ENCODE measurements at regions not wholly inside any gene's neighbourhood (a gene's known extent, or its start where the extent isn't known, plus 50 kb on each side); places are given as distances from the start of the nearest gene placed in this dataset.

DNA sequence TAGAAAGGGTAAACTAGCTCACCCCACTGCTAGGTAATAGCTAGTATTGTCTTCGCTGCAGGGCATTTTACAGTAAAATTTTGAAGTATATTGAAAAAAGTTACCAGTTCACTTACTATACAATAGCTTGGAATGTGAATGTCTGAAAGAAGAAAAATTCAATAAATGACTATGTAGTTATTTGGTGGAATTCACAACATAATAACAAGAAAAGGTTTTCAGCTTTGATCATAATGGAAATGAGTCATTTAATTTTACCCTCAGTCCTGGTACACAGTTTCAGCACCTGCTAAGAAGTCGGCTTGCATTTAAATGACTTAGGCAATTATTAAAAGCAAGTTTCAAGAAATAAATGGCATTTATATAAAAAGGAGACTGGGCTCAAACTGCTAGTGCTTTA, 90.4 kb downstream of the NUP35 start:
- no peak for ATAC-seq
- no peak for DNase-seq (ENCODE audit: low spot score)
- intact Hi-C loops (cut with DNase I), result no loop called here

DNA sequence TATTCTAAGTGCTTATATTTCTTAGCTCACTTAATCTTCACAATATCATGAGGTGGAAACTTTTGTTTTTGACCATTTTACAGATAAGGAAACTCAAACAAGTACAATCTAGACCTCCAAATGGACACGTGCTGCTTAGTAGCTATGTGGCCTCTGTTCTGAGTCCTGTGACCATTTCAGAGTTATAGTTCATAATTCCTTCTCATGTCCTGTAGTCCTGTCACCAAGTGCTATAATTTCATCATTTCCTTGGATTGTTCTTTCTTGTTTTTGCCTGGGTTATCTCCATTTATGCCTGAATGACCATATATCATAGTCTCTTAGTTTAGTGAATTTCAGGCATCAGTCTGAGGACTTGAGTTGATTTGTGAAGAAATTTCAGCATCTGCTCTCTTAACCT, 91.7 kb downstream of the NUP35 start:
- ATAC-seq, result no peak
- intact Hi-C loops (cut with DNase I), result no loop called here
- no peak for DNase-seq (ENCODE audit: low spot score)

GRCh38 chr2:183219888-183220287, 95.6 kb downstream of the NUP35 start:
- ATAC-seq (no peak), DNase-seq (ENCODE audit: low spot score) (no peak)
- intact Hi-C loops (cut with DNase I), result no loop called here

GRCh38 chr2:183222751-183223150, 98.5 kb downstream of the NUP35 start:
- intact Hi-C loops (cut with DNase I), result no loop called here
- no peak for DNase-seq (ENCODE audit: low spot score)

DNA sequence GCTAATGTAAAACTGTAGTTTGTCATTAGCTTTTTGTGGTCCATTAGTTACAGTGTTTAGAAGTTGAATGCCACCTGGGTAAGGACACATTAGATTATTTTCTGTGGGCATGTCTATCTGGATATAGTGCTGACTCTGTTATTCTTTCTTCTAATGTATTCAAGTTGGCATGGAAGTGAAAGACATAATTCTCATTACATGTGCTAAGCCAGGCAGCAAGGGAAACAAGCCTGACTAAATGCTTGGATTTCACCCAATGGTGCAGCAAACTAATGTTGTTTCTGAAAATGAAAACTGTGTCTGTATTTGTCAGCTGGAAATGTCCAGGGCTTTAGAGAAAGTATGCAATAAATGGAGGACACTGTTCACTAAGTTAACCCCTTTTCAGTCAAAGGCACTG, 100.7 kb downstream of the NUP35 start:
- no peak for ATAC-seq
- DNase-seq (ENCODE audit: low spot score), result no peak
- intact Hi-C loops (cut with DNase I), result no loop called here

More at GRCh38 chr2:183222751-183223150, 98.5 kb downstream of the NUP35 start:
- no peak for ATAC-seq

DNA sequence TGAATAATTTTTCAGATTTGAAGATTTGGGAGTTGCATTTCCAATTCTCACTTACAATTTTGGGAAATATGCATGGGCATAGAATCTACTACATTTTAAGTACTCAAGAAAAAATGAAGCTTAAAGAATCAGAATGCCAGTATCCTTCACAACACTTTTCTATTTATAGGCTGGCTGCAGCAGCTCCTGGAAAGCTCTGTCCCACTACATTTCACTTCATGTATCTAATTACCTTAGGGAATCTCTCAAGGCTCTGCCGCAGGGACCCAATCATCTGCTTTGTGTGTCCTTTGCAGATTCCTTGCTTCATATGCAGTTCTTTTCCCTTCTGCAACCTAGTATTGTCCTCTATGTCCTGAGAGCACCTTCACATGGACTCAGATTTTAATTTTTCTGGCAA, 102.9 kb downstream of the NUP35 start:
- ATAC-seq (no peak), DNase-seq (ENCODE audit: low spot score) (no peak)
- intact Hi-C loops (cut with DNase I), result no loop called here

DNA sequence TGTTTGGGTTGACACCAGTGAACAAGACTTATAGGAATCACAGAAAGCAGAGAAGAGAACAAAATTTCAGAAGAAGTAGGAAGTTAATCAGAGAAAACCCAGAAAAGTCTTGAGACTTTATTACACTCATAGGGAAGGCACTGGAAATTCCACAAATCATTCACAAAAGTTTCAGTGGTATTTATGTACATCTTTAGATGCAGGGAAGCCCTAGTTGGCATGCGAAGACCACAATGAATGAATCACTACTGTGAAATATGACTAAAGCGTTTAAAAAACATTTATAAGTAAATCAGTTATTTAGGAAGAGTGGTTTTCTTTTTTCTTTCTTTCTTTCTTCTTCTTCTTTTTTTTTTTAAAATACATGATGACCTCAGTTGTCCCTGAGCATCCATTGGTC, 105.1 kb downstream of the NUP35 start:
- ATAC-seq, result no peak
- DNase-seq (ENCODE audit: low spot score), result no peak
- intact Hi-C loops (cut with DNase I), result no loop called here

GRCh38 chr2:183232161-183232865, 108.1 kb downstream of the NUP35 start:
- intact Hi-C loops (cut with DNase I), result no loop called here
- ATAC-seq (no peak), DNase-seq (ENCODE audit: low spot score) (no peak)

DNA sequence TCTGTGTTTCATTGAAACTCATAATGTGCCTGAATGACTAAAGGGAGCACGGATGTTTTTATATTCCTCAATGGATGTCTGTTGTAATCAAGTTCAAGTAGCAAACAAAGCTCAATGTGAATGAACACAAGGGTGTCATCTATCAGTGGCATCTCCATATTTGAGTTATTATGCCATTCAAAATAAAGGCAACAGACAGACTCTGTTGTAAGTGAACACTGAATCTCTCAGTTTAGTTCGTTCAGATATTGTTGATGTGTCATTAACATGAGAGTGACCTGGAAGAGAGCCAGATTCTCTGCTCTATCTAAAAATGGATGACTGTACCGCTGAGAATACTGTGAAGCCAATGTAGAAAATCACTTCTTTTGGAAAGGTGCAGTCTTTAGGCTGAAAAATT, 118.7 kb downstream of the NUP35 start:
- intact Hi-C loops (cut with DNase I), result no loop called here
- ATAC-seq, result no peak
- no peak for DNase-seq (ENCODE audit: low spot score)

DNA sequence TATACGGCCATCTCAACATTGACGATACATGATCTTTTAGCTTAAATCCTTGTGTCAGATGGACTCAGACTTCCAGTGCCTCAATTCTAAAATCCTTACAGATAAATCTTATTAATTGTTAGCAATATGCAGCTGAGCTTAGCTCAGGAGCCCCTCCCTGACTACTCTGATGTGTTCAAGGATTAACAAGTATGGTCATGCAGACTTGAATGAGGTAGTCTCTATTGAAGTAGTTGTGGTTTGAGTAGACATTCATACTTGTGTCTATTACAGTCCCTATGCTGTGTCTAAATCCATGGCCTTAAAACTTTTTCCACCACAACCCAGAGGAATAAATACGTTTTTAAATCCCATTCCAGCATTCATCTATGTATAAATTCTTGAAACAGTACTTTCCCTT, 119.5 kb downstream of the NUP35 start:
- no peak for DNase-seq (ENCODE audit: low spot score)
- intact Hi-C loops (cut with DNase I), result no loop called here
- no peak for ATAC-seq

DNA sequence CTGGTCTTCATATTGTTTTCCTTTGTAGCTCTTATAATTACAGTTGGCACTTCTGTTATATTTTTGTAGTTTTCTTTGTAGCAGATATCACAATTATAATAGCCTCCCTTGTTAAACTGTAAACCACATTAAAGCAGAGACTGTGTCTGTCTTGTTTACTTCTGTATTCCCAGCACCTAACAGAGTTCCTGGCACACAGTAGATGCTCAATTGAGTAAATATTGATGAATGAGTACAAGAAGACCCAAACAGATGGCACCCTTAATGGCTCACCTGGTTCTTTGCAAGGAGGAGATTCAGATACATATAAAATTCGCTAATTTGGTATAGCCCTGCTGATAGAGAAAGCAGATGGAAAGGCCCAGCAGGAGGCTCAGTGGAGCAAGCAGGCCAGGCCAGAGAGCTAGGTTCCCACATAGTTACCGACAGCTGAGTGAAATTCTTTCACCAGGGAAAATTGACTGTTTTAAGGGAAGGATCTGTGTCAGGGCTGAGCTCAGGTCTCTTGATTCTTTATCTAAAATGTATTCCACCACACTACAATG, 120.1 kb downstream of the NUP35 start:
- intact Hi-C loops (cut with DNase I), result no loop called here
- ATAC-seq (no peak), DNase-seq (ENCODE audit: low spot score) (no peak)

DNA sequence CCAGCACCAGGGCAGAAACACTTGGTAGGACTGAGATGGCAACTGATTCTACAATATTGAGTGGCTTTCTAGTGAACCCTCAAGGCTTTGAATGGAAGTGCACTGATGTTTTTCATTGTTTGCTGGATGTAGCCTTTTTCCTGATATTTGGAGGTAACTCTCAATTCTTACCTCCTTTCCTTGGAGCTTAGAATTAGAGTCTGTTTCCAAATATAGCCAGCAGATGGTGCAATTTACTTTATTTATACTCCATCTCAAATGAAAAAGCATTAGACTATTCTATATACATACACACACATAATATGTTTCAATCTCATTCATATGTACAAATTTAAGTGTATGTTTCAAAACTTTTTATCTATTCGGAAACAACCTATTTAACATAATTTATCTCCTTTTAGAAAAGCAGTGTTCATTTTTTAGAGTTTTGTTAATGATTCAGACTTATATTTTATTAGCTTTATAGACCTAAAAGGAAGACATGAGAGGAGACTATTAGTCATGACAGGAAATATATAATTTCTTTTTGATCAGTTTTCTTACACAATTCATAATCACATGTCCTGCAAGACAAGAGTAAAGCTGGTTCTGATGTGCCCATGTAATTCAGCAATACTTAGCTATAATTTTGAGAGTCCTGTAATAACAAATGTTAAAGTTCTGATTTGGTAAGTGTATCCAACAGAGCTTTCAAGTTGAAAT, 124.8 kb downstream of the NUP35 start:
- intact Hi-C loops (cut with DNase I), result no loop called here
- ATAC-seq (no peak), DNase-seq (ENCODE audit: low spot score) (no peak)

DNA sequence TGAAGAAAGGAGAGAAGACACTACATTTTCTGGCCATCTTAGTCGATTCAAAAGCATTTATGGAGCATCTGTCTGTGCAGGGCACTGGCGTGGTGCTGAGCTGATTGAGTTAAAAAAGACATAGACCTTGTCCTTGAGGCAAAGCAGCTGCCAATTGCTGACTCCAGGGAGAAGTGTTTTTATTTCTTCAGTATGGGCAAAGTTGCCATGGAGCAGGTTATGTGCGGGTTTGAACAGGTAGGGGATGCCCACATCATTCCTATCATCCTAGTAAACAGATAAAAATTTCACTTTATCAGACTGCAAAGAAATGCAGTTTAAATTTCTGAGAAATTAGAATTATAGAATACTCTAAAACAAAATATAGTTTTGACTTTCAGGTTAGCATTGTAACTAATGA, 125.8 kb downstream of the NUP35 start:
- ATAC-seq, result no peak
- no peak for DNase-seq (ENCODE audit: low spot score)
- intact Hi-C loops (cut with DNase I), result no loop called here

DNA sequence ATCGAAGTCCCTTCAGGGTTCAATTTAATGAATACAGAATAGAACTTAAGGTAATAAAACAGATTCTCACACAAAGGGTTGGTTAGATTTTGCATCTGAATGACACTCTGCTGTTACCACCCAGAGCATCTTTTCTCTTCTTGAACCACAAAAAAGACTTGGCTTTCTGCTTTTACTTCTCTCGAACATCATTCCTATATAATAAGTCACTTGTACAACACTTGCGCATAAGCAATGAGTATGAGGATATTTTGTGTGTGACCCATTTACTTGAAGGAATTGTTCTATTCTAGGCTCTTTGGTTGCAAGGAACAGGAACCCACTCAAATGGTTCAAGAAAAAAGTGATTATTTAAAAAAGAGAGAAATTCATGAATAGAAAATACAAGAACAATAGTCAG, 126.2 kb downstream of the NUP35 start:
- no peak for DNase-seq (ENCODE audit: low spot score)
- ATAC-seq, result no peak
- intact Hi-C loops (cut with DNase I), result no loop called here

DNA sequence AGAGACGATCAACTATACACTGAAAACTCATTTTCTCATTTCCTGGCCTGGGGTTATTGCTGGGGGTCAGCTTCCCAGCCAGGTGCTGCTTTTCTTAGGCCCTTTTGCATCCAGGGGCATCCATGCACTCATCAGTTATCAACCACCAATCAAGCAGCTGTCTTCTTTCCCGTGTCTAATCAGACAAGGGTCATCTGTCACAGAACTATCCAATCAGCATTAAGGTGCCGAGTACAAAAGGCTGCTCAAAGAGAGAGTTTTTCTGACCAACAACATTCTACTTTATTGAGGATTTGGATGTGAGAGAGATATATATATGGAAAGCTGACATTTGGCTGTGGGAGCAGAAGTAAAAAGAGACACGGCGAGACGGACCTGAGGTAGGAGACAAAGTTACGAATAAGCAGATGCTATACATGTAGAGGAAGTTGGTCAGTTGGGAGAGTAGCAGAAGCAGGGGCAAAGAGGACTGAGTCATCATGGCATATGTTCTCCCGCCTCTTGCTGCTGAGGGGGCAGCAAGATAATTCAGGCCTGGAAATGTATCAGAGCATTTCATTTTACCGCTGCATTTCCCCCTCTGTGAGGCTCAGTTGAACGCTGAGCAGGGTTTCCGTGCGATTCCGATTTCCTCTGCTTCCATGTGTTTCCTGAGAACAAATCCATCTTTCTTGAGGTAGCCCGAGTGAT, 129.3 kb downstream of the NUP35 start:
- DNase-seq (ENCODE audit: low spot score) (no peak), ATAC-seq (no peak)
- intact Hi-C loops (cut with DNase I), result no loop called here

DNA sequence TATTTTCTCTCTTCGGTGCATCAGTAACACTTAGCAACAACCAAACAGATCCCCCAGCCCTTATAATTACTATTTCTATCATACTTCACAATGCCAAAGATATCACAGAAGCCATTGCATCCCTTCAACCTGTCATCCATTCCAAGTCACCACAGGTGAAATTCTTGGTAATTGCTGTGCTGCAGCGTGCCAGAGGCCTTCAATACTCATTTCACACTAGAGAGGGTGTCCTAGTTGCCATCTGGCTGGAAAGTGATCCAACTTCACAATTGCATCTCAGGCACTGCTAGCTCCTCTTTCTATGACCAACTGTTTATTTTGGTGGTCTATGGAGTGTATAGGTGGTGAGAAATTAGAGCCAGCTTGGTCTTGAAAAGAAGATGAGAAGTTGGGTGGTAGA, 131.2 kb downstream of the NUP35 start:
- intact Hi-C loops (cut with DNase I), result no loop called here
- ATAC-seq, result no peak
- DNase-seq (ENCODE audit: low spot score), result no peak

GRCh38 chr2:183259921-183260320, 135.7 kb downstream of the NUP35 start:
- DNase-seq (ENCODE audit: low spot score) (no peak), ATAC-seq (no peak)
- intact Hi-C loops (cut with DNase I), result no loop called here

- DNase-seq (ENCODE audit: low spot score), result no peak
- intact Hi-C loops (cut with DNase I), result no loop called here
- ATAC-seq, result no peak
Measured at GRCh38 chr2:183260527-183260926, 136.3 kb downstream of the NUP35 start.

DNA sequence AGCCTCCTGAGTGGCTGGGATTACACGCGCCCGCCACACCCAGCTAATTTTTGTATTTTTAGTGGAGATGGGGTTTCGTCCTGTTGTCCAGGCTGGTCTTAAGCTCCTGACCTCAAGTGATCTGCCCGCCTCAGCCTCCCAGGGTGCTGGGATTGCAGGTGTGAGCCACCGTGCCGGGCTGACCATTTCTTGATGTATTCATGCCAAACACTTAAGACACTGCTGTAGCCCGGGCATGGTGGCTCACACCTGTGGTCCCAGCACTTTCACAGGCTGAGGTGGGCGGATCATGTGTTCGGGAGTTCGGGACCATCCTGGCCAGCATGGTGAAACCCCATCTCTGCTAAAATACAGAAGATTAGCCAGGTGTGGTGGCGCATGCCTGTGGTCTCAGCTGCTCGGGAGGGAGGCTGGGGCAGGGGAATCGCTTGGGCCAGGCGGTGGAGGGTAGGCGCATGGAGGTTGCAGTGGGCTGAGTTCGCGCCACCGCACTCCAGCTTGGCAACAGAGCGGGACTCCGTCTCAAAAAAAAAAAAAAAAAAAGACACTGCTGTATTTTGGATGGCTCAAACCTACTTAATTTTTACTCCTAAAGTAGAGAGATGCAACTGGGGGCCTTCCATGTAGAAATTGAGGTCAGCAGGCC, 140.8 kb downstream of the NUP35 start:
- DNase-seq (ENCODE audit: low spot score), result no peak
- no peak for ATAC-seq
- intact Hi-C loops (cut with DNase I), result no loop called here

Data from sciatic nerve (tissue), 2 donors.